NT2/D1 (cell line): ENCODE measurements at regions not wholly inside any gene's neighbourhood (a gene's known extent, or its start where the extent isn't known, plus 50 kb on each side); places are given as distances from the start of the nearest gene placed in this dataset.

ENCODE experiments used
- SUZ12 ChIP-seq: IDR thresholded peaks from 2 replicates; pipeline ENCODE4 v1.6.1; 2011; ENCODE audit not compliant: insufficient read length, insufficient read depth; ENCODE audit errors: extremely low read depth
- YY1 ChIP-seq: IDR thresholded peaks from 2 replicates; pipeline ENCODE4 v1.6.1; 2011; ENCODE audit not compliant: insufficient read length, insufficient read depth

DNA sequence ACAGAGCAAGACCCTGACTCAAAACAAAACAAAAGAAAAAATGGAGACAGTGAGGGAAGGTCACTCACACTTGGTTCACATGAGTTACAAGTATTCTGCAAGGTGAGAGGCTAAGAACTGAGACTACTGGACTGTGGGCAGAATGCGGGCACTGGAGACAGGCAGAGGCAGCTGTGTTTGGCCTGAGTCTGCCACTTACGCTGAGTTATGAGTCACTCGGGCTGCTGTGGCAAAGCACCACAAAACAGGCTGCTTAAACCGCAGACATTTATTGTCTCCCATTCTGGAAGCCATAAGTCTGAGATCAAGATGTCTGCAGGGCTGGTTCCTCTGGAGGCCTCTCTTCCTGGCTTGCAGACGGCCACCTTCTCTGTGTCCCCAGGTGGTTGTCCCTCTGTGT, 122.8 kb downstream of the SHANK2 start:
- no peak for TF ChIP-seq SUZ12
- no peak for TF ChIP-seq YY1
